SJSA1 (cell line): ENCODE measurements at regions not wholly inside any gene's neighbourhood (a gene's known extent, or its start where the extent isn't known, plus 50 kb on each side); places are given as distances from the start of the nearest gene placed in this dataset.
"Not testable (repeated sequence)": the region's sequence is repeated elsewhere in the genome, so short reads cannot be mapped to it uniquely, and the experiment has no call there.

Experiments
- DNase-seq, 2 experiments: peaks; one replicate each; pipeline ENCODE4 v3.0.0-alpha.2; 2015 to 2020; ENCODE audit warnings: low spot score in 2 of 2, low read depth in 1 of 2
- H3K27ac ChIP-seq: fragments of 250-450 bp; sonication (Bioruptor Pico); 2 replicates; pipeline ENCODE4 v1.5.1; 2020; ENCODE audit warnings: mild to moderate bottlenecking, moderate library complexity
- H3K27me3 ChIP-seq: fragments of 250-450 bp; sonication (Bioruptor Pico); replicated peaks from 2 replicates; pipeline ENCODE4 v1.5.1; 2020; ENCODE audit warnings: mild to moderate bottlenecking, moderate library complexity
- H3K36me3 ChIP-seq: fragments of 250-450 bp; sonication (Bioruptor Pico); 2 replicates; pipeline ENCODE4 v1.5.1; 2020; ENCODE audit warnings: mild to moderate bottlenecking
- H3K4me1 ChIP-seq: fragments of 250-450 bp; sonication (Bioruptor Pico); replicated peaks from 2 replicates; pipeline ENCODE4 v1.6.1; 2021; ENCODE audit warnings: mild to moderate bottlenecking
- H3K4me3 ChIP-seq: fragments of 250-450 bp; sonication (Bioruptor Pico); 2 replicates; pipeline ENCODE4 v1.5.1; 2020; ENCODE audit warnings: mild to moderate bottlenecking
- H3K9me3 ChIP-seq: fragments of 250-450 bp; sonication (Bioruptor Pico); replicated peaks from 2 replicates; pipeline ENCODE4 v1.5.1; 2020; ENCODE audit warnings: mild to moderate bottlenecking

GRCh38 chr4:118531947-118532346 lies 153.2 kb upstream of the METTL14 start:
- H3K4me3 ChIP-seq, H3K27me3 ChIP-seq, H3K36me3 ChIP-seq, H3K9me3 ChIP-seq, H3K4me1 ChIP-seq, H3K27ac ChIP-seq, DNase-seq: not testable (repeated sequence)

DNA sequence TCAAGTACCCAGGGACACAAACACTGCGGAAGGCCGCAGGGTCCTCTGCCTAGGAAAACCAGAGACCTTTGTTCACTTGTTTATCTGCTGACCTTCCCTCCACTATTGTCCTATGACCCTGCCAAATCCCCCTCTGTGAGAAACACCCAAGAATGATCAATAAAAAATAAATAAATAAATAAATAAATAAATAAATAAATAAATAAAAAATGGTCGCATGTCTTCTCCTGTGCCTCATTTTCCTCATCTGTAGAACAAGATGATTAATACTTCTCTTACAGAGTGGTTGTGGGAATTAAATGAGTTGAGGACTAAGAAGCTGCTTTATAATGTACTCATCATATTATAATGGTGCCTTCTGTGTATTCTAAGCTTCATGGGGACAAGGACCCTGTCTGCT lies 149.4 kb upstream of the METTL14 start:
- not testable (repeated sequence) for H3K4me3 ChIP-seq, DNase-seq, H3K27me3 ChIP-seq, H3K36me3 ChIP-seq, H3K4me1 ChIP-seq, H3K27ac ChIP-seq, H3K9me3 ChIP-seq

DNA sequence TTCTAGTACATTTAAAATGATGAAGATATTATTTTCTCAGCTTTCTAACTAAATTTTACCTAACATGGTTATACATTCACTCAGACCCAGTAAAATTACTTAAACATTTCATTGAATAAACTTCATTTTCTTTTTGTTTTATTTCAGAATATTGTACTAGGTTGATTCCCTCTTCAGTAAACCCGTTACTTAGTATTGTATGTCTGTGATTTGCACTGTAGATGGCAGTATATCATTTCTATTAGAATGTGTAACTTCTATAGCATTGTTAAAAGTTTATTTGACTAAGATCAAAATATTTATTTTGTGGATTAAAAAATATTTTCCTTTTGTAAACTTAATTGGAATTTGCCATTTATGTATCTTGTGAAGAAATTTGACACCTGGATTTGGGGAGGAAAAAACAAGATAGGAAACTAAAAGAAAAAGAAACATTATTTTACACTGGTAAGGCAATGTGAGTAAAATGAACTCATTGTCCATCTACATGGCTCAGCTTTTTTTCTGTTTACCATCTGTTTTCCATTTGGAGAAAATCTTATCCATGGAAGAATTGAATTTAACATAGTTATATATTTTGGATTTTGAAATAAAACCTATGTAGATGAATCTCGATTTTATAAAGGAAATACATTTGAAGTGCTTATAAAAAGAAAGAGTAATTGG lies 145.6 kb upstream of the METTL14 start:
- not testable (repeated sequence) for H3K27ac ChIP-seq, H3K4me1 ChIP-seq, H3K9me3 ChIP-seq, H3K4me3 ChIP-seq, H3K27me3 ChIP-seq, H3K36me3 ChIP-seq
- peak in 1 of 2 experiments; percentile 7 for DNase-seq

DNA sequence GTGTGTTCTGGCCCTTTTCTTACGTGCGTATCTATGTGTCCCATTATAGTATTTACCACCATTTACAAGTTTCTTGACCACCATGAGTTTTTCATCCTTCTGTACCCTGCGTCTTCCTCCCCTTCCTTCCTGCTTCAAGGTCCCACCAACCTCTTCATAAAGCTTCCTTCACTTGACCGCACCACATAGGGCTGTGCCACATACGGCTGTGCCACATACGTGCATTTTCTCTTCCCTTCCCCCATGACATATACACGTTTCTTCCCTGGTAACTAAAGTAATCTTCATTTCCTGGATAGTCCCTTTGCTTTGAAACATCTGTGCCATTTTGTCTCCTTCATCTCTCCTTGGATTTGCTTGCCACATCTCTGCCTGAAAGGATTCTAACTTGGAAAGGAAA lies 128.6 kb upstream of the METTL14 start:
- H3K4me1 ChIP-seq, H3K36me3 ChIP-seq, H3K27me3 ChIP-seq, H3K27ac ChIP-seq, H3K9me3 ChIP-seq, DNase-seq, H3K4me3 ChIP-seq: not testable (repeated sequence)

GRCh38 chr4:118557298-118557851 lies 127.8 kb upstream of the METTL14 start:
- Histone ChIP-seq H3K9me3 (no peaks in the 10 kb centered on the region), H3K36me3 (no peaks in the 10 kb centered on the region), H3K27ac (no peak overlapping the region), H3K4me1 (no peaks in the 10 kb centered on the region), H3K27me3 (no peaks in the 10 kb centered on the region), H3K4me3 (no peak overlapping the region)
- DNase-seq, result peak; percentile 57 to 70

GRCh38 chr4:118558188-118558587 lies 127.0 kb upstream of the METTL14 start:
- not testable (repeated sequence) for H3K9me3 ChIP-seq, H3K27me3 ChIP-seq, DNase-seq, H3K4me1 ChIP-seq, H3K4me3 ChIP-seq, H3K36me3 ChIP-seq, H3K27ac ChIP-seq

DNA sequence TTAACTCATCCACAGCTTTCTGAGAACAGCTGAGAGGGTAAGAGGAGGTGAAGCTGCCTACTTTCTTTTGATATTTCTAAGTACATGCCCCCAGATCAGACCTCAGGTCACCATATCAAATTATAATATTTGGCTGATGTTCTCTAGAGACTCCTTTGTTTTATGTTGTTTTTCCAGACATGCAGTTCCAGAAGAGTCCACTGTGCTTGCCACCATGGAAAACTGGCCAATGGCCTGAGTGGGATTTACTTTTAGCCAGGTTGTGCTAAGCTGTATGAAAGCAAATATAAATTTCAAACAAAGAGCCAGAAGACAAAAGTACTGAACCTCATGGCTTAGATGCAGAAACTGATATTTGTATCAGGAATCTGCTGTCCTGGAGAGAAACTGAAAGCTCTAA lies 123.6 kb upstream of the METTL14 start:
- not testable (repeated sequence) for H3K4me3 ChIP-seq, H3K27ac ChIP-seq, H3K9me3 ChIP-seq, DNase-seq, H3K4me1 ChIP-seq, H3K36me3 ChIP-seq, H3K27me3 ChIP-seq

DNA sequence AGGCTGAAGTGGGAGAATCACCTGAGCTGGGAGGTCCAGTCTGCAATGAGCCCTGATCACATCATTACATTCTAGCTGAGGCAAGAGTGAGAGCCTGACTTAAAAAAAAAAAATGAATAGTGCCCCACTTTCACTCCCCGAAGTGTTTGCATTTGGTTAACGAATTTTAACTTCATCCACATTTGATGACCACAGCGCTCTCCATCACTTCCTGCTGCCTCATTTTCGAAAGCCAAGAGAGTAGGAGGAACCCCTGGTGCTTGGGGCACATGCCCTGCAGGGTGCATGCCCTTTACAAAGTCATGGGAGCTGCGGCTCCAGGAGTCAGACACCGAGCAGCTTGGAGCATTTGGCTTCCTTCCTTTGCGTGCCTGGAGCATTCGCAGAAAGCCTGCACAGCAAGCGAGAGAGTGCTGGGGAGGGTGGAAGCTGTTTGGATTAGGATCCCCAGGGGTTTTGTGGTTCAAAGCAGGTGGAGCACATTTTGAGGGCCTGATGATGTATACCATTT lies 119.1 kb upstream of the METTL14 start:
- H3K4me1 ChIP-seq, H3K9me3 ChIP-seq, H3K27ac ChIP-seq, H3K27me3 ChIP-seq, H3K36me3 ChIP-seq, H3K4me3 ChIP-seq: not testable (repeated sequence)
- peak in 1 of 2 experiments; percentile 45 for DNase-seq

DNA sequence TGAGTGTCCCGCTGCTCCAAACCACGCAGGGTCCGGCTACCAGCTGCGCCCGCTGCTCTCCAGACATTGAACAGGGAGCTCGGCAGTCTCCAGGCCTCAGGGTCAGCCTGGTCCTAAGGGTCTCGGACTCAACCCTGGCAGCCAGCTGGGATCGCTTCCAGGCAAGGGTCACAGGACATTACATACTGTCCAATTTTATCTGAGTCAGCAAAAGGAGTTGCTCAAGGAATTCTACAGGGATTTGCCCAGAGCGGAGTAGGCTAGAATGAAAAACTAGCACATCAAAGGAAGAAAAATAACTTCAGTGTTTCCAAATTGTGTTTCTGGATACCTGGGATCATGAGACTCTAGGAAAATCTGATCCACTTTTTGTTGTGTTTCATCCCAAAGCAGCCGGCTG lies 112.2 kb upstream of the METTL14 start:
- H3K9me3 ChIP-seq, DNase-seq, H3K4me3 ChIP-seq, H3K27me3 ChIP-seq, H3K36me3 ChIP-seq, H3K4me1 ChIP-seq, H3K27ac ChIP-seq: not testable (repeated sequence)

DNA sequence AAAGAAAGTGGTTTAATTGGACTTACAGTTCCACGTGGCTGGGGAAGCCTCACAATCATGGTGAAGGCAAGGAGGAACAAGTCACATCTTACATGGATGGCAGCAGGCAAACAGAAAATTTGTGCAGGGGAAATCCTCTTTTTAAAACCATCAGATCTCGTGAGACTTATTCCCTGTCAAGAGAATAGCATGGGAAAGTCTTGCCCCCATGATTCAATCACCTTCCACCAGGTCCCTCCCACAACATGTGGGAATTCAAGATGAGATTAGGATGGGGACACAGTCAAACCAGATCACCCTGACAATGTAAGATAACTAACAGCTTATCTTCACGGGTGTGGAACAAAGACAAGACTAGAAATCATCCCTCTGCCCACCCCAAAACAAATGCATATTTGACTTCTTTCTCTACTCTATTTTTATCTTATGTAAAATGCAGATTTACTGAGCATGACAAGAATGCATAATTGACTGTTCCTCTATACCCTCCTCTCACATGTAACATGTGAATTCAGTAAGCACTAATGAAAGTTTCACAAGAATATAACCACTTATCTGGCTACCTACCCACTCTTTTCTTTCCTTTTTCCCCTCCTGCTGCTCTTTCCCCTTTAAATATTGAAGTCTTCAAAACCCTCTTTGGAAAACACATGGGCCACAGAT lies 110.8 kb upstream of the METTL14 start:
- H3K9me3 ChIP-seq, H3K27ac ChIP-seq, DNase-seq, H3K4me1 ChIP-seq, H3K36me3 ChIP-seq, H3K27me3 ChIP-seq, H3K4me3 ChIP-seq: not testable (repeated sequence)

GRCh38 chr4:118575057-118575456 lies 110.1 kb upstream of the METTL14 start:
- not testable (repeated sequence) for H3K27me3 ChIP-seq, H3K9me3 ChIP-seq, H3K36me3 ChIP-seq, H3K4me3 ChIP-seq, H3K4me1 ChIP-seq, H3K27ac ChIP-seq
- DNase-seq, result peak in 1 of 2 experiments; percentile 13

GRCh38 chr4:118575726-118576125 lies 109.5 kb upstream of the METTL14 start:
- not testable (repeated sequence) for H3K36me3 ChIP-seq, H3K4me1 ChIP-seq, H3K4me3 ChIP-seq, DNase-seq, H3K27ac ChIP-seq, H3K9me3 ChIP-seq, H3K27me3 ChIP-seq

DNA sequence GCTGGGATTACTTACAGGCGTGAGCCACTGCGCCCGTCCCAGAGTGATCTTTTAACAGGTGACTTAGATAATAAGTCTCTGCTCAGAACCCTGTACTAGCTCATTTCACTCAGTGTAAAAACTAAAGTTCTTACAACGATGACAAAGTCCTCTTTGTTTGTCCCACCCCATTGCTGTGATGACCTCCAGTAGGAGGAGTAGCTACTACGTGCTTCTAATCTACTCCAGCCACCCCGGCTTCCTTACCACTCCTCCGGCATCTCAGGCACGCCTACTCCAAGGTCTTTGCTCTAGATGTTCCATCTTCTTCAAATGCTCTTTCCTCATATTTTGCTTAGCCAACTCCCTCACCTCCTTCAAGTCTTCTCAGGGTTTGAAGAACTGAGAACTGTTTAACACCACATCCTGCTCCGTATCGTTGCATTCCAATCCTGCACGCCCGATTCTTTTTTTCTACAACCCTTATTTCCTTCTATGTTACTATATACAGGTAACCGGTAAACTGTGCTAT lies 108.4 kb upstream of the METTL14 start:
- not testable (repeated sequence) for H3K27ac ChIP-seq, H3K36me3 ChIP-seq, H3K4me3 ChIP-seq, H3K27me3 ChIP-seq, H3K4me1 ChIP-seq, H3K9me3 ChIP-seq, DNase-seq

- no peak overlapping the region for H3K4me3 ChIP-seq
- H3K27ac ChIP-seq, result no peak overlapping the region
- no peaks in the 10 kb centered on the region for H3K9me3 ChIP-seq
- no peaks in the 10 kb centered on the region for H3K36me3 ChIP-seq
- no peaks in the 10 kb centered on the region for H3K4me1 ChIP-seq
- peaks cover 17% of the 10 kb centered on the region; the same call in 1 of the 2 replicates for H3K27me3 ChIP-seq
- no peak for DNase-seq
Observed at GRCh38 chr4:118585015-118585414, 100.2 kb upstream of the METTL14 start.
